ENCODE measurements at regions not wholly inside any gene's neighbourhood (a gene's known extent, or its start where the extent isn't known, plus 50 kb on each side); places are given as distances from the start of the nearest gene placed in this dataset.

DNA sequence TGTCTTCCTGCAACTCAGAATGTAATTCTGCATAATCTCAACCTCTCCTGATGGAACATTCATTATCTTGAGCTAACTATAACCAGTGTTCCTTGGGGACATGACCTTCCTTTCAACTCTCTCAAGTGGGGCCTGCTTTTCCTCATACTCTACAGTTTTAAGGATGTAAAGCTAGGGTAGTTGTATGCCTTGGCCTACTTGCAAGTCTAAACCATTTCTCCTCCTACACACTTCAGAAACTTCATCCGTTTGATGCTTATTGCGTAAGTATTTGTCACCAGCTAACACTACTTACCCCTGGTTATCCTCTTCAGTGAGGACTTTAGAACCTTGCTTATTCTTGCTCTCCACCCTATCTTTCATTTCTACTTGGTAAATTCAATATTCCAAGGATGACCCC is 548.9 kb downstream of the HINT1 start:
- TF ChIP-seq POLR2A (IDR thresholded peaks at IDR 0.05; ENCODE audit: low read depth, low read length), result no peak
- no peak for TF ChIP-seq POLR2AphosphoS5 (IDR thresholded peaks at IDR 0.05; ENCODE audit: low read depth, low read length)
